OCI-LY7 (cell line): ENCODE measurements at regions not wholly inside any gene's neighbourhood (a gene's known extent, or its start where the extent isn't known, plus 50 kb on each side); places are given as distances from the start of the nearest gene placed in this dataset.

Experiments used
- BruUV-seq: library from RNA; stranded (reverse); fragments of 400-500 nt; replicated peaks from 2 replicates; lab custom pipeline; 2021; lab: Mats Ljungman, UMichigan
- CTCF ChIA-PET: fragments of 300-600 bp; sonication (Branson Sonifier 250); formaldehyde crosslinking; loops from one replicate; lab custom pipeline; 2022; ENCODE audit warnings: antibody characterized with exemption; ENCODE audit not compliant: unreplicated experiment; lab: Charles Lee
- POLR2A ChIA-PET: fragments of 300-600 bp; sonication (Branson Sonifier 250); formaldehyde crosslinking; loops from one replicate; lab custom pipeline; 2022; ENCODE audit warnings: antibody characterized with exemption; lab: Charles Lee
- DNase-seq: peaks from one replicate; pipeline ENCODE4 v3.0.0-alpha.2; 2015; ENCODE audit warnings: low spot score
- H2AFZ ChIP-seq: fragments of 200-600 bp; sonication (generic), shearing (Covaris generic); 2 replicates; pipeline ENCODE4 v1.6.1; 2014; ENCODE audit warnings: mild to moderate bottlenecking, antibody characterized with exemption, low read length, moderate library complexity
- H3K27ac ChIP-seq: fragments of 200-600 bp; sonication (generic); 2 replicates; pipeline ENCODE4 v1.5.1; 2014; ENCODE audit warnings: mixed run types, low read depth, mild to moderate bottlenecking, moderate library complexity, low read length, inconsistent platforms; ENCODE audit not compliant: poor library complexity, severe bottlenecking
- H3K36me3 ChIP-seq: fragments of 200-600 bp; sonication (generic); 2 replicates; pipeline ENCODE4 v1.6.1; 2014; ENCODE audit warnings: mild to moderate bottlenecking, antibody characterized with exemption, low read length, moderate library complexity, mixed read lengths; ENCODE audit not compliant: insufficient read depth
- H3K4me1 ChIP-seq: fragments of 200-600 bp; sonication (generic); 2 replicates; pipeline ENCODE4 v1.5.1; 2014; ENCODE audit warnings: mild to moderate bottlenecking, low read length; ENCODE audit not compliant: insufficient read depth, poor library complexity, severe bottlenecking
- H3K4me2 ChIP-seq: fragments of 200-600 bp; sonication (generic); 2 replicates; pipeline ENCODE4 v1.6.1; 2014; ENCODE audit warnings: mild to moderate bottlenecking, low read length
- H3K4me3 ChIP-seq: fragments of 200-600 bp; sonication (generic); 2 replicates; pipeline ENCODE4 v1.5.1; 2014; ENCODE audit warnings: mild to moderate bottlenecking, low read depth, low read length; ENCODE audit not compliant: poor library complexity, severe bottlenecking
- H3K79me2 ChIP-seq: fragments of 200-600 bp; sonication (generic); 2 replicates; pipeline ENCODE4 v1.6.1; 2016; ENCODE audit warnings: low read depth, mild to moderate bottlenecking, low read length, moderate library complexity, mixed read lengths; ENCODE audit not compliant: insufficient read depth
- H3K9me2 ChIP-seq: fragments of 200-600 bp; sonication (generic); 2 replicates; pipeline ENCODE4 v1.6.1; 2016; ENCODE audit warnings: mild to moderate bottlenecking, low read length, mixed read lengths; ENCODE audit not compliant: insufficient read depth
- H3K9me3 ChIP-seq: fragments of 200-600 bp; sonication (generic); 2 replicates; pipeline ENCODE4 v1.6.1; 2014; ENCODE audit warnings: mild to moderate bottlenecking, mixed run types, low read length, mixed read lengths
- H4K20me1 ChIP-seq: fragments of 200-600 bp; sonication (generic); 2 replicates; pipeline ENCODE4 v1.6.1; 2014; ENCODE audit warnings: mild to moderate bottlenecking, antibody characterized with exemption, low read length, moderate library complexity, mixed read lengths; ENCODE audit not compliant: insufficient read depth
- EZH2phosphoT487 ChIP-seq: fragments of 200-600 bp; sonication (generic); IDR thresholded peaks from 2 replicates; pipeline ENCODE4 v1.6.1; 2018; ENCODE audit warnings: low read depth, borderline replicate concordance, mild to moderate bottlenecking, mixed run types, antibody characterized with exemption, low read length, moderate library complexity, mixed read lengths
- intact Hi-C: fragments of 100-400 bp; cut with micrococcal nuclease; formaldehyde crosslinking; loops from one replicate; pipeline ENCODE4 v1.10.0; 2022; ENCODE audit not compliant: unreplicated experiment
- TF ChIP-seq, protein P1 (sequence below): fragments of 200-600 bp; sonication (generic); conservative IDR thresholded peaks from 2 replicates; pipeline ENCODE4 v1.5.1; 2014; ENCODE audit warnings: mild to moderate bottlenecking, antibody characterized with exemption, low read length, moderate library complexity, mixed read lengths

DNA sequence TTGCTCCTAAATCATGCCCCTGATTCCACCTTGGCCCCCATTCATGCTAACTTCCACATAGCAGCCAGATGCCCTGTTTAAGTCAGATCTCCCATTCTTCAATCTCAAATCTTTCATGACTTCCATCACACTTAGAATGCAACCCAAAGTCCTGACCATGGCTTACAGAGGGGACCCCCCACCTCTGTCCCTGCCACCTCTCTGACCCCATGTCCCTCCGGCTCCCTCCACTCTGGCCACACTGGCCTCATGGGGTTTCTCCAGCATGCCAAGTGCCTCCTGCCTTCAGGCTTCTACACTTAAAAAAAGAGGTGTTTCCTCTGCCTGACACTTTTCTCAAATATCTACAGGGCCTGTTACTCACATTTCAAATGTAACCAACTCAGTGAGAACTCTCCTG, 93.6 kb downstream of the C13orf42 start:
- Histone ChIP-seq H3K4me2 (no peak overlapping the region), H2AFZ (no peak overlapping the region), H3K9me2 (no peaks in the 10 kb centered on the region), H4K20me1 (no peaks in the 10 kb centered on the region), H3K4me1 (no peaks in the 10 kb centered on the region), H3K79me2 (no peaks in the 10 kb centered on the region), H3K27ac (no peak overlapping the region), H3K9me3 (no peaks in the 10 kb centered on the region), H3K4me3 (no peak overlapping the region), H3K36me3 (no peaks in the 10 kb centered on the region)
- intact Hi-C loops, result no loop called here
- no peak for DNase-seq
- ChIA-PET CTCF (no interaction called here), POLR2A (interaction anchor here (1.0 kb wide), 1 partner anchor 684 kb away, joined by 5 read pairs; no protein-coding TSS in a partner anchor)
- no TSS peak for BruUV-seq
- TF ChIP-seq EZH2phosphoT487, result no peak
- TF ChIP-seq, protein P1, sequence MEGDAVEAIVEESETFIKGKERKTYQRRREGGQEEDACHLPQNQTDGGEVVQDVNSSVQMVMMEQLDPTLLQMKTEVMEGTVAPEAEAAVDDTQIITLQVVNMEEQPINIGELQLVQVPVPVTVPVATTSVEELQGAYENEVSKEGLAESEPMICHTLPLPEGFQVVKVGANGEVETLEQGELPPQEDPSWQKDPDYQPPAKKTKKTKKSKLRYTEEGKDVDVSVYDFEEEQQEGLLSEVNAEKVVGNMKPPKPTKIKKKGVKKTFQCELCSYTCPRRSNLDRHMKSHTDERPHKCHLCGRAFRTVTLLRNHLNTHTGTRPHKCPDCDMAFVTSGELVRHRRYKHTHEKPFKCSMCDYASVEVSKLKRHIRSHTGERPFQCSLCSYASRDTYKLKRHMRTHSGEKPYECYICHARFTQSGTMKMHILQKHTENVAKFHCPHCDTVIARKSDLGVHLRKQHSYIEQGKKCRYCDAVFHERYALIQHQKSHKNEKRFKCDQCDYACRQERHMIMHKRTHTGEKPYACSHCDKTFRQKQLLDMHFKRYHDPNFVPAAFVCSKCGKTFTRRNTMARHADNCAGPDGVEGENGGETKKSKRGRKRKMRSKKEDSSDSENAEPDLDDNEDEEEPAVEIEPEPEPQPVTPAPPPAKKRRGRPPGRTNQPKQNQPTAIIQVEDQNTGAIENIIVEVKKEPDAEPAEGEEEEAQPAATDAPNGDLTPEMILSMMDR, result no peak

DNA sequence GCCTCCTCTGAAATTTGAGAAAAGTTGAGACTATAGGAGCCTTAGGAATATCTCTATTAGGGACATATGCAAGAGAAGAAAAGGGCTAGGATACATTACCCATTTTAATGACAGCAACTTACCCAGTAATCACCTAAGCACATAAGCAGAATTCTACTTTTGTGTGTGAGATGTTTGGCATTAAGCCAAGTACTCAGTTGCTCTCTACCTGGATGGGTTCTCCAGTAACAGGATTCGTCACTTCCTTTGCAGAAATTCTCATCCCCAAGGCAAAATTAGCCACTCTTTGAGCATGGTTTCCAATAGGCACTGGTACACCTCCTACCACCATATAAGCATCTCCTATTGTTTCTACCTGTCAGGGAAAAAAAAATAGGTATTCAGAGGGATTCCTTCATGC, 95.1 kb downstream of the C13orf42 start:
- CTCF ChIA-PET, result no interaction called here
- no TSS peak for BruUV-seq
- no peak for DNase-seq
- no peaks in the 10 kb centered on the region for H3K79me2 ChIP-seq
- H2AFZ ChIP-seq, result no peak overlapping the region
- POLR2A ChIA-PET, result interaction anchor here (1.4 kb wide), 1 partner anchor 9 kb away, joined by 4 read pairs; no protein-coding TSS in a partner anchor
- no peaks in the 10 kb centered on the region for H3K4me1 ChIP-seq
- no peaks in the 10 kb centered on the region for H3K36me3 ChIP-seq
- intact Hi-C loops, result no loop called here
- H3K9me3 ChIP-seq, result no peaks in the 10 kb centered on the region
- H3K4me2 ChIP-seq, result no peak overlapping the region
- H4K20me1 ChIP-seq, result no peaks in the 10 kb centered on the region
- H3K9me2 ChIP-seq, result no peaks in the 10 kb centered on the region
- no peak overlapping the region for H3K27ac ChIP-seq
- TF ChIP-seq EZH2phosphoT487, result no peak
- TF ChIP-seq, protein P1, result no peak
- H3K4me3 ChIP-seq, result no peak overlapping the region

DNA sequence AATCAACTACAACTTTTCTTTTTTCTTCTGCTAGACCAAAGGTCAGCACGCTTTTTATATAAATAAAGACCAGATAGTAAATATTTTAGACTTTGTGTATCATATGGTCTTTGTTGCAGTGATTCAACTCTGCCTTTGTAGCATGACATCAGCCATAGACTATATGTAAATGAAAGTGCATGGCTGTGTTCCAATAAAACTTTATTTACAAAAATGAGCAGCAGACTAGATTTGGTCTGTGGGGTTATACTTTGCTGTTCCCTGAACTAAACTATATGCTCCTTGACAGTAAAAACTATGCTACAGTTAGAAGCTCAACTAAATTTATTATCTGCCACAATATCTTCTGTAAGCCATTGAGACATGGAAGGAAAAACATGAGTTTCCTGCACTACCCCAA, 100.0 kb downstream of the RNASEH2B start:
- Histone ChIP-seq H3K4me2 (no peak overlapping the region), H4K20me1 (no peaks in the 10 kb centered on the region), H3K36me3 (no peaks in the 10 kb centered on the region), H3K9me2 (no peaks in the 10 kb centered on the region), H2AFZ (no peak overlapping the region), H3K9me3 (no peaks in the 10 kb centered on the region), H3K4me3 (no peak overlapping the region), H3K27ac (no peak overlapping the region), H3K4me1 (no peaks in the 10 kb centered on the region), H3K79me2 (no peaks in the 10 kb centered on the region)
- ChIA-PET POLR2A (no interaction called here), CTCF (no interaction called here)
- BruUV-seq, result no TSS peak
- DNase-seq, result no peak
- TF ChIP-seq, protein P1, result no peak
- no peak for TF ChIP-seq EZH2phosphoT487
- intact Hi-C loops, result no loop called here
